ENCODE measurements at regions not wholly inside any gene's neighbourhood (a gene's known extent, or its start where the extent isn't known, plus 50 kb on each side); places are given as distances from the start of the nearest gene placed in this dataset.

DNA sequence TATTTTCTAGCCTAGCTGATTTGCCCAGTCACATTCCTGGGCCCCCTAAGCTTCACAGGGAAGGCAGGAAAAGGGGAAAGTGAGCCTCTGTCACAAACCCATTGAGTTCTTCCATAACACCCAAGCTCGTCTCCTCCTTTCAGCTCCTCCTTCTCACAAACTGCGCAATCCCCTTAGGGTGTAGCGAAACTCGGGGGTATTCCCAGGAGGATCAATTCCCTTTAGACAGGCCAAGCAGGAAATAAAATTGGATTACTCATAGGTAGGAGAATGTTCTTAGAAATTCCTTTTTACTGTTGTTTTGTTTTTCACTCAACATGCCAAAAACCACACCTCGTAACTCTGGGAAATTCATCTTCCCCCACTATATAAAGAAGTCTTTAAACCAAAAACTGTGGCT lies 139.3 kb downstream of the IRS2 start:
- intact Hi-C loops (cut with DNase I): no loop called here
- Histone ChIP-seq H3K4me1 (ENCODE audit: insufficient read depth) (peaks cover 7% of the 10 kb centered on the region), H3K9me3 (no peaks in the 10 kb centered on the region), H3K27ac (peak overlapping the region in 1 of 2 donors; percentile 77), H3K4me3 (no peak overlapping the region), H3K27me3 (no peaks in the 10 kb centered on the region), H3K36me3 (no peaks in the 10 kb centered on the region)
- WGBS, 3 donors: 74 to 85% (median 84%) methylated on average over 5 of the region's 5 CpGs
- no peak for TF ChIP-seq POLR2A (IDR thresholded peaks at IDR 0.05)
- TF ChIP-seq EP300 (IDR thresholded peaks at IDR 0.05): no peak
- DNase-seq: no peak

DNA sequence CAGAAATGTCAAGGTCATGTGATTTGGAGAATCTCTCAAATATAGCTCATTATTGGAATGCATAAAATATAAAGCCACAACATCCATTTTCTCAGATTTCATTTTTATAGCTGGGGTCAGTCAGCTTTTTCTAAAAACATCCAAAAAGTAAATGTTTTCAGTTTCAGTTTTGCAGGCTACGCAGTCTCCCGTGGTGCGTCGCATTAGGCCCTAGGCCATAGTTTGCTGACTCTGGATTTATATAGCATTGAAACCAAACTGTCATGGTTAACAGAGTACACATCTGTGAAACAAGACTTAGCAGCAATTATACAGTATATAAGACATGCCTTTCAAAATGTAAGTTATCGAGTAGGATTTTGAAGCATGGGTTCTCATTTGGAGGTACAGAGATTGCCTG lies 140.0 kb downstream of the IRS2 start:
- WGBS, 3 donors: 18 to 34% (median 32%) methylated on average over 5 of the region's 5 CpGs
- H3K4me3 ChIP-seq: no peak overlapping the region
- intact Hi-C loops (cut with DNase I): no loop called here

DNA sequence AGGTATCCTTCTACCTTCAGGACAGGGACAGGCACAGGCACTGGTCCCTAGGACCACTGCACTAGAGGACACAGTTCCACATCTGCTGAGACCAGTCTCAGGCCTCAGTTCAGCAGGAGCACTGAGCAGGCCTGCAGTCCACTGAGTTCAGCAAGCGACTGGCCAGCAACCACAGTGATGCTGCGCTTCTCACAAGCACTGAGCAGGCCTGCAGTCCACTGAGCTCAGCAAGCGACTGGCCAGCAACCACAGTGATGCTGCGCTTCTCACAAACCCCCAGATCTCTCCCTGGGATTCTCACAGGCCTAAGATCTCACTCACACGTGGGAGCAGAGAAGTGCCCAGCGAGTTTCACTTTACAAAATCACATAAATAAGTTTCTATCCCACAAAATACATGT lies 140.6 kb downstream of the IRS2 start:
- peaks cover 0 to 2% of the 10 kb centered on the region in 2 donors for H3K9me3 ChIP-seq
- DNase-seq: peak in 1 of 5 donors; percentile 26
- no peaks in the 10 kb centered on the region for H3K36me3 ChIP-seq
- peaks cover 7% of the 10 kb centered on the region for H3K4me1 ChIP-seq (ENCODE audit: insufficient read depth)
- TF ChIP-seq POLR2A (IDR thresholded peaks at IDR 0.05) (no peak), EP300 (IDR thresholded peaks at IDR 0.05) (no peak)
- TF ChIP-seq, protein P1, sequence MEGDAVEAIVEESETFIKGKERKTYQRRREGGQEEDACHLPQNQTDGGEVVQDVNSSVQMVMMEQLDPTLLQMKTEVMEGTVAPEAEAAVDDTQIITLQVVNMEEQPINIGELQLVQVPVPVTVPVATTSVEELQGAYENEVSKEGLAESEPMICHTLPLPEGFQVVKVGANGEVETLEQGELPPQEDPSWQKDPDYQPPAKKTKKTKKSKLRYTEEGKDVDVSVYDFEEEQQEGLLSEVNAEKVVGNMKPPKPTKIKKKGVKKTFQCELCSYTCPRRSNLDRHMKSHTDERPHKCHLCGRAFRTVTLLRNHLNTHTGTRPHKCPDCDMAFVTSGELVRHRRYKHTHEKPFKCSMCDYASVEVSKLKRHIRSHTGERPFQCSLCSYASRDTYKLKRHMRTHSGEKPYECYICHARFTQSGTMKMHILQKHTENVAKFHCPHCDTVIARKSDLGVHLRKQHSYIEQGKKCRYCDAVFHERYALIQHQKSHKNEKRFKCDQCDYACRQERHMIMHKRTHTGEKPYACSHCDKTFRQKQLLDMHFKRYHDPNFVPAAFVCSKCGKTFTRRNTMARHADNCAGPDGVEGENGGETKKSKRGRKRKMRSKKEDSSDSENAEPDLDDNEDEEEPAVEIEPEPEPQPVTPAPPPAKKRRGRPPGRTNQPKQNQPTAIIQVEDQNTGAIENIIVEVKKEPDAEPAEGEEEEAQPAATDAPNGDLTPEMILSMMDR (IDR thresholded peaks at IDR 0.05): no peak
- intact Hi-C loops (cut with DNase I): no loop called here
- H3K27me3 ChIP-seq: no peaks in the 10 kb centered on the region
- H3K27ac ChIP-seq: peak overlapping the region in 1 of 2 donors; percentile 77
- 35 to 51% (median 39%) methylated on average over 6 of the region's 6 CpGs for WGBS, 3 donors
- H3K4me3 ChIP-seq: no peak overlapping the region

More for the DNA sequence above, 140.0 kb downstream of the IRS2 start:
- H3K36me3 ChIP-seq: no peaks in the 10 kb centered on the region
- H3K9me3 ChIP-seq: no peaks in the 10 kb centered on the region
- no peak for DNase-seq
- TF ChIP-seq, protein P1 (IDR thresholded peaks at IDR 0.05): no peak
- no peak for TF ChIP-seq EP300 (IDR thresholded peaks at IDR 0.05)
- TF ChIP-seq POLR2A (IDR thresholded peaks at IDR 0.05): no peak
- H3K27me3 ChIP-seq: no peaks in the 10 kb centered on the region
- H3K4me1 ChIP-seq (ENCODE audit: insufficient read depth): peaks cover 7% of the 10 kb centered on the region
- peak overlapping the region in 1 of 2 donors; percentile 77 for H3K27ac ChIP-seq

DNA sequence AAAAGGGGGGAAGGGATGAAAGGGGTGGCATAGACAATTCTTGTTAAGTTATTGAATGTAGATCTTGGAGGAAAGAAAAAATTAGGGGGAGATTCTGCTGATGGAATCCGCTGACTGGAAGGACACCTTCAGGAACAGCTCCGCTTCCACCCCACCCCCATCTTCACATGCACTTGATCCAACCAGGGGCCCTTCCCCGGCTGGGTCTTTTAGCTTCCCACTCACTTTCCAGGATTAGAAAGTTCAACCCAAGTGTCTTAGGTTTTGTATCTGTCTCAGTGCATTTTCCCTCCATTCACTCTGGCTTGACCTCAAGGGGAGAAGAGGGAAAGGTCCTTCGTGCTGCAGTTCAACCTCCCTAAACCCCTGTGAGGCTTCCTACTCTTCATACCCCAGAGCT lies 141.4 kb downstream of the IRS2 start:
- Histone ChIP-seq H3K27ac (no peak overlapping the region), H3K4me3 (no peak overlapping the region), H3K9me3 (peaks cover 0 to 5% of the 10 kb centered on the region in 2 donors), H3K36me3 (no peaks in the 10 kb centered on the region), H3K27me3 (no peaks in the 10 kb centered on the region), H3K4me1 (ENCODE audit: insufficient read depth) (peaks cover 7% of the 10 kb centered on the region)
- 89 to 95% (median 91%) methylated on average over 4 of the region's 4 CpGs for WGBS, 3 donors
- TF ChIP-seq POLR2A (IDR thresholded peaks at IDR 0.05) (no peak), EP300 (IDR thresholded peaks at IDR 0.05) (no peak)
- TF ChIP-seq, protein P1 (IDR thresholded peaks at IDR 0.05): no peak
- DNase-seq: no peak
- intact Hi-C loops (cut with DNase I): no loop called here

DNA sequence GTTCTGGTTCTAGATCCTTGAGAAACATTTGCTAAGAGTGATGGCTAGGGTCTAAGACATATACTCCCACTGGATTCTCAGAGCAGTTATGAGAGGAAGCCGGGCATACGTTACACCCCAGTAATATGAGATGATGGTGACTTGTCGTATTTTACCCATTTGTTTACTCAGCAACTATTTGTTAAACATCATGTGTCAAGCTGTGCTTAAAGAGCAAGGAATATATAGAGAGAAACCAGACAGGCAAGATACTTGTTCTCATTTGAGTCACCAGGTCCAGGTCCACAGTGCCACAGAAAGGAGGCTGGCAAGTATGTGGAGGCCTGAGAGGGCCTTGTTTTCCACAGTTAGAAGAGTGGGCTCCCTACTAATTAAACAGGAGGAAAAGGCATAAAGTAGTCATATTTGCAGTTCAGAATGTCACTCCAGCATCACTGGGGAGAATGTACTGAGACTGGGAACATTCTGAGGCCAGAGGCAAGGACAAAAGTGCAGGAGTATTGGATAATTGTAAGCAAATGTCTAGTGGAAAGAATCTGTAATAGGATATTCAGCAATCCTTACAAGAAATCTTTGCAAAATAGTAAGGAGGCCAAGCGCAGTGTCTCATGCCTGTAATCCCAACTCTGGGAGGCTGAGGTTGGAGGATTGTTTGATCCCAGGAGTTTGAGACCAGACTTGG lies 142.2 kb downstream of the IRS2 start:
- TF ChIP-seq EP300 (IDR thresholded peaks at IDR 0.05) (no peak), POLR2A (IDR thresholded peaks at IDR 0.05) (no peak)
- TF ChIP-seq, protein P1 (IDR thresholded peaks at IDR 0.05): no peak
- H3K9me3 ChIP-seq: peaks cover 0 to 5% of the 10 kb centered on the region in 2 donors
- 69 to 72% (median 71%) methylated on average over 4 of the region's 4 CpGs for WGBS, 3 donors

More for the DNA sequence above, 142.2 kb downstream of the IRS2 start:
- no peak overlapping the region for H3K27ac ChIP-seq
- intact Hi-C loops (cut with DNase I): no loop called here
- H3K27me3 ChIP-seq: no peaks in the 10 kb centered on the region
- DNase-seq: no peak
- no peaks in the 10 kb centered on the region for H3K36me3 ChIP-seq
- peaks cover 7% of the 10 kb centered on the region for H3K4me1 ChIP-seq (ENCODE audit: insufficient read depth)
- no peak overlapping the region for H3K4me3 ChIP-seq
